MM.1S (cell line): ENCODE measurements at regions not wholly inside any gene's neighbourhood (a gene's known extent, or its start where the extent isn't known, plus 50 kb on each side); places are given as distances from the start of the nearest gene placed in this dataset.

Experiments
- DNase-seq: peaks from one replicate; pipeline ENCODE4 v3.0.0-alpha.2; 2015
- H2AFZ ChIP-seq: fragments of 300-600 bp; sonication (generic); 2 replicates; pipeline ENCODE4 v1.6.0; 2016; ENCODE audit warnings: antibody characterized with exemption, low read length
- H3F3A ChIP-seq: fragments of 300-600 bp; sonication (generic); 2 replicates; pipeline ENCODE4 v1.6.1; 2016; ENCODE audit warnings: mild to moderate bottlenecking, antibody characterized with exemption, low read length, moderate library complexity, mixed read lengths; ENCODE audit not compliant: insufficient read depth
- H3K27ac ChIP-seq: fragments of 300-600 bp; sonication (generic); 2 replicates; pipeline ENCODE4 v1.5.1; 2016; ENCODE audit warnings: mild to moderate bottlenecking, low read length
- H3K27me3 ChIP-seq: fragments of 300-600 bp; sonication (generic); replicated peaks from 2 replicates; pipeline ENCODE4 v1.6.0; 2016; ENCODE audit warnings: low read length; ENCODE audit not compliant: insufficient read depth
- H3K36me3 ChIP-seq: fragments of 300-600 bp; sonication (generic); replicated peaks from 2 replicates; pipeline ENCODE4 v1.6.1; 2016; ENCODE audit warnings: mild to moderate bottlenecking, low read length, mixed read lengths; ENCODE audit not compliant: insufficient read depth
- H3K4me1 ChIP-seq: fragments of 300-600 bp; sonication (generic); 2 replicates; pipeline ENCODE4 v1.6.1; 2016; ENCODE audit warnings: low read length, mixed read lengths
- H3K4me2 ChIP-seq: fragments of 300-600 bp; sonication (generic); 2 replicates; pipeline ENCODE4 v1.6.0; 2016; ENCODE audit warnings: low read depth, low read length
- H3K4me3 ChIP-seq: fragments of 300-600 bp; sonication (generic); 2 replicates; pipeline ENCODE4 v1.5.1; 2016; ENCODE audit warnings: low read length, mixed read lengths
- H3K79me2 ChIP-seq: fragments of 300-600 bp; sonication (generic); 2 replicates; pipeline ENCODE4 v1.6.1; 2016; ENCODE audit warnings: mixed run types, low read length, mixed read lengths
- H3K9ac ChIP-seq: fragments of 300-600 bp; sonication (generic); 2 replicates; pipeline ENCODE4 v1.6.1; 2016; ENCODE audit warnings: low read length, mixed read lengths
- H3K9me2 ChIP-seq: fragments of 300-600 bp; sonication (generic); replicated peaks from 2 replicates; pipeline ENCODE4 v1.6.1; 2016; ENCODE audit warnings: mild to moderate bottlenecking, low read length, mixed read lengths; ENCODE audit not compliant: insufficient read depth
- H3K9me3 ChIP-seq: fragments of 300-600 bp; sonication (generic); replicated peaks from 2 replicates; pipeline ENCODE4 v1.6.1; 2016; ENCODE audit warnings: mild to moderate bottlenecking, low read length, mixed read lengths; ENCODE audit not compliant: insufficient read depth
- H4K20me1 ChIP-seq: fragments of 300-600 bp; sonication (generic); 2 replicates; pipeline ENCODE4 v1.6.1; 2016; ENCODE audit warnings: mild to moderate bottlenecking, low read length, moderate library complexity, mixed read lengths; ENCODE audit not compliant: insufficient read depth
- EZH2 ChIP-seq: fragments of 300-600 bp; sonication (generic); optimal IDR thresholded peaks from 2 replicates; pipeline ENCODE3; 2017; ENCODE audit warnings: low read depth, mild to moderate bottlenecking, antibody characterized with exemption, low read length, mixed read lengths
- EZH2phosphoT487 ChIP-seq: fragments of 300-600 bp; sonication (generic); IDR thresholded peaks from 2 replicates; pipeline ENCODE4 v1.6.1; 2018; ENCODE audit warnings: antibody characterized with exemption, low read length
- TF ChIP-seq, protein P1 (sequence below): fragments of 300-600 bp; sonication (generic); IDR thresholded peaks from 2 replicates; pipeline ENCODE4 v1.5.1; 2016; ENCODE audit warnings: antibody characterized with exemption, low read length, mixed read lengths

- Histone ChIP-seq H3K27ac (no peak overlapping the region), H3K4me1 (no peaks in the 10 kb centered on the region), H3F3A (no peaks in the 10 kb centered on the region), H4K20me1 (no peaks in the 10 kb centered on the region), H3K36me3 (no peaks in the 10 kb centered on the region), H3K9me3 (no peaks in the 10 kb centered on the region), H3K9me2 (no peaks in the 10 kb centered on the region), H3K4me3 (no peak overlapping the region), H2AFZ (no peak overlapping the region), H3K27me3 (no peaks in the 10 kb centered on the region), H3K9ac (no peak overlapping the region), H3K79me2 (no peaks in the 10 kb centered on the region), H3K4me2 (no peak overlapping the region)
- no peak for DNase-seq
- TF ChIP-seq EZH2phosphoT487 (no peak), EZH2 (no peak)
- TF ChIP-seq, protein P1, sequence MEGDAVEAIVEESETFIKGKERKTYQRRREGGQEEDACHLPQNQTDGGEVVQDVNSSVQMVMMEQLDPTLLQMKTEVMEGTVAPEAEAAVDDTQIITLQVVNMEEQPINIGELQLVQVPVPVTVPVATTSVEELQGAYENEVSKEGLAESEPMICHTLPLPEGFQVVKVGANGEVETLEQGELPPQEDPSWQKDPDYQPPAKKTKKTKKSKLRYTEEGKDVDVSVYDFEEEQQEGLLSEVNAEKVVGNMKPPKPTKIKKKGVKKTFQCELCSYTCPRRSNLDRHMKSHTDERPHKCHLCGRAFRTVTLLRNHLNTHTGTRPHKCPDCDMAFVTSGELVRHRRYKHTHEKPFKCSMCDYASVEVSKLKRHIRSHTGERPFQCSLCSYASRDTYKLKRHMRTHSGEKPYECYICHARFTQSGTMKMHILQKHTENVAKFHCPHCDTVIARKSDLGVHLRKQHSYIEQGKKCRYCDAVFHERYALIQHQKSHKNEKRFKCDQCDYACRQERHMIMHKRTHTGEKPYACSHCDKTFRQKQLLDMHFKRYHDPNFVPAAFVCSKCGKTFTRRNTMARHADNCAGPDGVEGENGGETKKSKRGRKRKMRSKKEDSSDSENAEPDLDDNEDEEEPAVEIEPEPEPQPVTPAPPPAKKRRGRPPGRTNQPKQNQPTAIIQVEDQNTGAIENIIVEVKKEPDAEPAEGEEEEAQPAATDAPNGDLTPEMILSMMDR, result no peak
These were observed 92.9 kb upstream of the SALL1 start for GRCh38 chr16:51243936-51244436.

- no peak overlapping the region for H3K4me3 ChIP-seq
- H4K20me1 ChIP-seq, result no peaks in the 10 kb centered on the region
- H3K36me3 ChIP-seq, result no peaks in the 10 kb centered on the region
- no peaks in the 10 kb centered on the region for H3F3A ChIP-seq
- H3K27ac ChIP-seq, result no peak overlapping the region
- no peak overlapping the region for H2AFZ ChIP-seq
- no peaks in the 10 kb centered on the region for H3K4me1 ChIP-seq
- no peaks in the 10 kb centered on the region for H3K79me2 ChIP-seq
- DNase-seq, result no peak
- no peak for TF ChIP-seq EZH2
- TF ChIP-seq, protein P1, result no peak
- TF ChIP-seq EZH2phosphoT487, result no peak
- no peaks in the 10 kb centered on the region for H3K9me2 ChIP-seq
- H3K4me2 ChIP-seq, result no peak overlapping the region
- no peaks in the 10 kb centered on the region for H3K9me3 ChIP-seq
- no peak overlapping the region for H3K9ac ChIP-seq
- no peaks in the 10 kb centered on the region for H3K27me3 ChIP-seq
These were observed 91.4 kb upstream of the SALL1 start for GRCh38 chr16:51242296-51242994.

DNA sequence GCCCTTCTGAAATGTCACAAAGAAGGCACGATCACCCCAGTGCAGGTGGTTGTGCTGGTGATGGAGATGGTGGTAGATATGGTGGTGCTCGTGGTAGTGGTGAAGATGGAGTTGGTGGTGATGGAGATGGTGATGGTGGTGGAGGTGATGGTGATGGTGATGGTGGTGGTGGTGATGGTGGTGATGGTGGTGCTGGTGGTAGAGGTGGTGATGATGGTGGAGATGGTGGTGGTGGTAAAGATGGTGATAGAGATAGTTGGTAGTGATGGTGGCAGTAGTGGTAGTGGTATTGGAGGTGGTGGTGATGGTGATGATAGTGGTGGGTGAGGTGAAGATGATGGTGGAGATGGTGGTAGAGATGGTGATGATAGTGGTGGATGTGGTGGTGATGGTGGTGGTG lies 88.1 kb upstream of the SALL1 start:
- Histone ChIP-seq H3K4me1 (no peaks in the 10 kb centered on the region), H3K27me3 (no peaks in the 10 kb centered on the region), H4K20me1 (no peaks in the 10 kb centered on the region), H3K9me2 (no peaks in the 10 kb centered on the region), H3F3A (no peaks in the 10 kb centered on the region), H3K27ac (no peak overlapping the region), H3K36me3 (no peaks in the 10 kb centered on the region), H2AFZ (no peak overlapping the region), H3K4me2 (no peak overlapping the region), H3K9me3 (no peaks in the 10 kb centered on the region), H3K79me2 (no peaks in the 10 kb centered on the region), H3K9ac (no peak overlapping the region), H3K4me3 (no peak overlapping the region)
- no peak for DNase-seq
- no peak for TF ChIP-seq EZH2
- no peak for TF ChIP-seq EZH2phosphoT487
- TF ChIP-seq, protein P1, result no peak
